Thyroid gland (tissue), 4 donors: ENCODE measurements at regions not wholly inside any gene's neighbourhood (a gene's known extent, or its start where the extent isn't known, plus 50 kb on each side); places are given as distances from the start of the nearest gene placed in this dataset.

Experiments
- POLR2A ChIP-seq, 2 donors: fragments of 450-650 bp; IDR thresholded peaks; one replicate each; pipeline ENCODE4 v1.6.1; 2017; ENCODE audit warnings: antibody characterized with exemption in 2 of 2, mild to moderate bottlenecking in 2 of 2, moderate library complexity in 1 of 2
- TF ChIP-seq, protein P1 (sequence below), 6 experiments: fragments of 200-600 bp in 3 of 6; fragments of 450-650 bp in 3 of 6; sonication (generic) in 3 of 6; IDR thresholded peaks; one replicate each; pipeline ENCODE4 v1.5.1; 2016 to 2019; ENCODE audit warnings: antibody characterized with exemption in 6 of 6, mild to moderate bottlenecking in 2 of 6, inconsistent platforms in 1 of 6, moderate library complexity in 1 of 6

DNA sequence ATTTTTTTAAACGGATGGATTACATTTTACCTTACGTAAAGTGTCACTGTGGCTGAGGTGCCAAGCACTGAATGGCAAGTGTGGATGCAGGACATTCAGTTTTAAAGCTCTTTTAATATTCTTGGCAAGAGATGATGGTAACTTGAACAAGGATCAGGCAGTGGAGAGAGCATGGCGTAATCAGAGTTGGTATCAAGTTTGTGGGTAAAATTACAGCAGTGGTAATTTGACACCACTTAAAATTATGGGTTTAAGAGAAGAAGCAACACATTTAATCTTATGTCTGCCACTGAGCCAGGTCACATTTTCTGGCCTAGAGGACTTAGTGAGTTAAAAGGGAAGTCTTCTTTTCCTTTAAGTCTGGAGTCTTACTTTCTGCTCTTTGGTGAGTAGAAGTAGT lies 100.5 kb downstream of the NAA11 start:
- TF ChIP-seq POLR2A (IDR thresholded peaks at IDR 0.05): no peak
- TF ChIP-seq, protein P1, sequence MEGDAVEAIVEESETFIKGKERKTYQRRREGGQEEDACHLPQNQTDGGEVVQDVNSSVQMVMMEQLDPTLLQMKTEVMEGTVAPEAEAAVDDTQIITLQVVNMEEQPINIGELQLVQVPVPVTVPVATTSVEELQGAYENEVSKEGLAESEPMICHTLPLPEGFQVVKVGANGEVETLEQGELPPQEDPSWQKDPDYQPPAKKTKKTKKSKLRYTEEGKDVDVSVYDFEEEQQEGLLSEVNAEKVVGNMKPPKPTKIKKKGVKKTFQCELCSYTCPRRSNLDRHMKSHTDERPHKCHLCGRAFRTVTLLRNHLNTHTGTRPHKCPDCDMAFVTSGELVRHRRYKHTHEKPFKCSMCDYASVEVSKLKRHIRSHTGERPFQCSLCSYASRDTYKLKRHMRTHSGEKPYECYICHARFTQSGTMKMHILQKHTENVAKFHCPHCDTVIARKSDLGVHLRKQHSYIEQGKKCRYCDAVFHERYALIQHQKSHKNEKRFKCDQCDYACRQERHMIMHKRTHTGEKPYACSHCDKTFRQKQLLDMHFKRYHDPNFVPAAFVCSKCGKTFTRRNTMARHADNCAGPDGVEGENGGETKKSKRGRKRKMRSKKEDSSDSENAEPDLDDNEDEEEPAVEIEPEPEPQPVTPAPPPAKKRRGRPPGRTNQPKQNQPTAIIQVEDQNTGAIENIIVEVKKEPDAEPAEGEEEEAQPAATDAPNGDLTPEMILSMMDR (IDR thresholded peaks at IDR 0.05): no peak
